ENCODE measurements at regions not wholly inside any gene's neighbourhood (a gene's known extent, or its start where the extent isn't known, plus 50 kb on each side); places are given as distances from the start of the nearest gene placed in this dataset.
"Not testable (repeated sequence)": the region's sequence is repeated elsewhere in the genome, so short reads cannot be mapped to it uniquely, and the experiment has no call there.

DNA sequence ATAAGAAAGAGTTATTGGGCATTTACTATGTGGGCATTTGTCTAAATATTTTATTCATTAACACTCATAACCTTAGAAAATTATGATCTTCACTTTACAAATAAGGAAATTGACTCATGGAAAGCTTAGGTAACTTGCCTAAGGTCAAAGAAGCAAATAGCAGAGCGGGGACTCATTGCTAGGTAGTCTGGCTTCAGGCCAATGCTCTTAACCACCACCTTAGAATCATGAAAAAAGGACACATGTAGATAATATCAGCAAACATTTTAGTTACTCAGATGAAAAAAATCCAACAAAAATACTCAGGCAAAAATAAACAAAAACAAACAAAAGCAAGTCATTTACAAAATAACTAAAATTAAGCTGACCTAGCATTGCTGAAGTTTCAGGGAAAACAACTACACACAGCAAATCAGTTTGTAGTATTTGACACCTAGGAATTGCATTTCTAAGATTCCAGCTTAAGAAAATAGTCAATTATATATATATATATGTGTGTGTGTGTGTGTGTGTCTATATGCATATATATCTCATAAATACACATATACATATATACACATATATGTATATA is 166.0 kb downstream of the HMHB1 start:
- H3K9me3 Mint-ChIP-seq, result no peaks in the 10 kb centered on the region
- no peaks in the 10 kb centered on the region for H3K27me3 Mint-ChIP-seq
- no peaks in the 10 kb centered on the region for H3K4me1 Mint-ChIP-seq (ENCODE audit: unreplicated experiment)
- no peaks in the 10 kb centered on the region for H3K36me3 Mint-ChIP-seq
- no peak for DNase-seq (ENCODE audit: extremely low spot score, unreplicated experiment)
- H3K4me3 Mint-ChIP-seq, result no peak overlapping the region
- H3K27ac Mint-ChIP-seq, result no peak overlapping the region
- TF ChIP-seq, protein P1, sequence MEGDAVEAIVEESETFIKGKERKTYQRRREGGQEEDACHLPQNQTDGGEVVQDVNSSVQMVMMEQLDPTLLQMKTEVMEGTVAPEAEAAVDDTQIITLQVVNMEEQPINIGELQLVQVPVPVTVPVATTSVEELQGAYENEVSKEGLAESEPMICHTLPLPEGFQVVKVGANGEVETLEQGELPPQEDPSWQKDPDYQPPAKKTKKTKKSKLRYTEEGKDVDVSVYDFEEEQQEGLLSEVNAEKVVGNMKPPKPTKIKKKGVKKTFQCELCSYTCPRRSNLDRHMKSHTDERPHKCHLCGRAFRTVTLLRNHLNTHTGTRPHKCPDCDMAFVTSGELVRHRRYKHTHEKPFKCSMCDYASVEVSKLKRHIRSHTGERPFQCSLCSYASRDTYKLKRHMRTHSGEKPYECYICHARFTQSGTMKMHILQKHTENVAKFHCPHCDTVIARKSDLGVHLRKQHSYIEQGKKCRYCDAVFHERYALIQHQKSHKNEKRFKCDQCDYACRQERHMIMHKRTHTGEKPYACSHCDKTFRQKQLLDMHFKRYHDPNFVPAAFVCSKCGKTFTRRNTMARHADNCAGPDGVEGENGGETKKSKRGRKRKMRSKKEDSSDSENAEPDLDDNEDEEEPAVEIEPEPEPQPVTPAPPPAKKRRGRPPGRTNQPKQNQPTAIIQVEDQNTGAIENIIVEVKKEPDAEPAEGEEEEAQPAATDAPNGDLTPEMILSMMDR (conservative IDR thresholded peaks at IDR 0.05), result no peak

GRCh38 chr5:143979044-143979690 is 167.2 kb downstream of the HMHB1 start:
- TF ChIP-seq, protein P1 (conservative IDR thresholded peaks at IDR 0.05), result no peak
- Mint-ChIP-seq H3K27me3 (no peaks in the 10 kb centered on the region), H3K27ac (no peak overlapping the region), H3K9me3 (no peaks in the 10 kb centered on the region), H3K4me3 (no peak overlapping the region), H3K36me3 (no peaks in the 10 kb centered on the region), H3K4me1 (ENCODE audit: unreplicated experiment) (no peaks in the 10 kb centered on the region)
- DNase-seq (ENCODE audit: extremely low spot score, unreplicated experiment), result no peak

- Mint-ChIP-seq H3K27ac (no peak overlapping the region), H3K36me3 (peaks cover 4% of the 10 kb centered on the region), H3K4me3 (no peak overlapping the region), H3K4me1 (ENCODE audit: unreplicated experiment) (no peaks in the 10 kb centered on the region), H3K9me3 (no peaks in the 10 kb centered on the region), H3K27me3 (peaks cover 5% of the 10 kb centered on the region)
- DNase-seq (ENCODE audit: extremely low spot score, unreplicated experiment), result no peak
- TF ChIP-seq, protein P1 (conservative IDR thresholded peaks at IDR 0.05), result no peak
Observed at GRCh38 chr5:143980506-143980905, 168.5 kb downstream of the HMHB1 start.

GRCh38 chr5:143982957-143983356 is 171.0 kb downstream of the HMHB1 start:
- not testable (repeated sequence) for H3K27me3 Mint-ChIP-seq; H3K9me3 Mint-ChIP-seq; DNase-seq (ENCODE audit: extremely low spot score, unreplicated experiment); H3K36me3 Mint-ChIP-seq; H3K4me1 Mint-ChIP-seq (ENCODE audit: unreplicated experiment); H3K4me3 Mint-ChIP-seq; H3K27ac Mint-ChIP-seq

- Mint-ChIP-seq H3K27me3 (peaks cover 5% of the 10 kb centered on the region), H3K4me3 (no peak overlapping the region), H3K4me1 (ENCODE audit: unreplicated experiment) (peaks cover 6% of the 10 kb centered on the region), H3K9me3 (peaks cover 11% of the 10 kb centered on the region), H3K27ac (peak overlapping the region; percentile 22), H3K36me3 (peaks cover 4% of the 10 kb centered on the region)
- TF ChIP-seq, protein P1 (conservative IDR thresholded peaks at IDR 0.05), result no peak
- no peak for DNase-seq (ENCODE audit: extremely low spot score, unreplicated experiment)
Observed at GRCh38 chr5:143985832-143986515, 174.0 kb downstream of the HMHB1 start.

All from type B pancreatic cell (in vitro differentiated cells).